Neural cell (in vitro differentiated cells): ENCODE measurements at regions not wholly inside any gene's neighbourhood (a gene's known extent, or its start where the extent isn't known, plus 50 kb on each side); places are given as distances from the start of the nearest gene placed in this dataset.

Experiments
- H2AFZ ChIP-seq: fragments of 200-600, 300-800 bp; sonication (generic), shearing (Covaris generic); 2 replicates; pipeline ENCODE4 v1.6.0; 2014; ENCODE audit warnings: low read depth, mild to moderate bottlenecking, antibody characterized with exemption, low read length, moderate library complexity
- H3F3A ChIP-seq: fragments of 200-600 bp; shearing (Covaris generic); 2 replicates; pipeline ENCODE4 v1.6.1; 2016; ENCODE audit warnings: mild to moderate bottlenecking, moderate library complexity, mixed read lengths, antibody characterized with exemption, low read length; ENCODE audit not compliant: insufficient read depth, poor library complexity, severe bottlenecking
- H3K27ac ChIP-seq: fragments of 200-600, 300-800 bp; sonication (generic), shearing (Covaris generic); 2 replicates; pipeline ENCODE4 v1.5.1; 2014; ENCODE audit warnings: mild to moderate bottlenecking, low read length, moderate library complexity
- H3K27me3 ChIP-seq: fragments of 300-800, 200-600 bp; sonication (generic), shearing (Covaris generic); 2 replicates; pipeline ENCODE4 v1.6.0; 2014; ENCODE audit warnings: mild to moderate bottlenecking, low read depth, low read length, moderate library complexity; ENCODE audit not compliant: insufficient read depth
- H3K36me3 ChIP-seq: fragments of 300-800, 200-600 bp; sonication (generic), shearing (Covaris generic); 2 replicates; pipeline ENCODE4 v1.5.1; 2014; ENCODE audit warnings: mild to moderate bottlenecking, antibody characterized with exemption, low read length, moderate library complexity; ENCODE audit not compliant: insufficient read depth
- H3K4me2 ChIP-seq: fragments of 300-800, 200-600 bp; sonication (generic), shearing (Covaris generic); 2 replicates; pipeline ENCODE4 v1.6.0; 2014; ENCODE audit warnings: mild to moderate bottlenecking, low read length
- H3K4me3 ChIP-seq: fragments of 300-800, 200-600 bp; sonication (generic), shearing (Covaris generic); 2 replicates; pipeline ENCODE4 v1.5.1; 2014; ENCODE audit warnings: mild to moderate bottlenecking, low read length, moderate library complexity
- H3K79me2 ChIP-seq: fragments of 200-600 bp; shearing (Covaris generic); replicated peaks from 2 replicates; pipeline ENCODE4 v1.6.0; 2014; ENCODE audit warnings: mild to moderate bottlenecking, low read length, moderate library complexity; ENCODE audit not compliant: insufficient read depth
- H3K9ac ChIP-seq: fragments of 300-800, 200-600 bp; sonication (generic), shearing (Covaris generic); 2 replicates; pipeline ENCODE4 v1.6.1; 2016; ENCODE audit warnings: mild to moderate bottlenecking, low read length, mixed read lengths
- H3K9me2 ChIP-seq: fragments of 200-600 bp; shearing (Covaris generic); 2 replicates; pipeline ENCODE4 v1.6.1; 2016; ENCODE audit warnings: mild to moderate bottlenecking, low read length, mixed read lengths; ENCODE audit not compliant: insufficient read depth
- H3K9me3 ChIP-seq: fragments of 200-600, 300-800 bp; sonication (generic), shearing (Covaris generic); 2 replicates; pipeline ENCODE4 v1.6.1; 2016; ENCODE audit warnings: mild to moderate bottlenecking, mixed run types, low read length, moderate library complexity, mixed read lengths
- H4K20me1 ChIP-seq: fragments of 200-600 bp; shearing (Covaris generic); 2 replicates; pipeline ENCODE4 v1.6.1; 2016; ENCODE audit warnings: mild to moderate bottlenecking, mixed run types; ENCODE audit not compliant: insufficient read depth
- CTCF ChIP-seq: fragments of 450-650 bp; IDR thresholded peaks from 2 replicates; pipeline ENCODE4 v1.5.1; 2014; ENCODE audit warnings: antibody characterized with exemption, mild to moderate bottlenecking, moderate library complexity; ENCODE audit not compliant: poor library complexity, severe bottlenecking
- EP300 ChIP-seq: fragments of 450-650 bp; conservative IDR thresholded peaks from 2 replicates; pipeline ENCODE4 v1.6.1; 2014; ENCODE audit warnings: antibody characterized with exemption, mild to moderate bottlenecking, moderate library complexity; ENCODE audit not compliant: poor library complexity, severe bottlenecking
- EZH2 ChIP-seq: fragments of 200-600, 300-800 bp; shearing (Covaris generic), sonication (generic); IDR thresholded peaks from 2 replicates; pipeline ENCODE4 v1.6.1; 2014; ENCODE audit warnings: antibody characterized with exemption, low read length, borderline replicate concordance, mild to moderate bottlenecking; ENCODE audit not compliant: insufficient read depth, poor library complexity, severe bottlenecking
- MXI1 ChIP-seq: fragments of 450-650 bp; conservative IDR thresholded peaks from 2 replicates; pipeline ENCODE4 v1.6.1; 2014; ENCODE audit warnings: antibody characterized with exemption, mild to moderate bottlenecking; ENCODE audit not compliant: poor library complexity, severe bottlenecking
- POLR2AphosphoS5 ChIP-seq: IDR thresholded peaks from 2 replicates; pipeline ENCODE4 v1.6.1; 2012
- RAD21 ChIP-seq: fragments of 450-650 bp; conservative IDR thresholded peaks from 2 replicates; pipeline ENCODE4 v1.6.1; 2014; ENCODE audit warnings: antibody characterized with exemption, mild to moderate bottlenecking, moderate library complexity
- REST ChIP-seq: IDR thresholded peaks from 2 replicates; pipeline ENCODE4 v1.6.1; 2012; ENCODE audit warnings: borderline replicate concordance
- SMC3 ChIP-seq: fragments of 450-650 bp; conservative IDR thresholded peaks from 2 replicates; pipeline ENCODE4 v1.6.1; 2014; ENCODE audit warnings: antibody characterized with exemption, mild to moderate bottlenecking, moderate library complexity; ENCODE audit not compliant: poor library complexity
- TAF1 ChIP-seq: IDR thresholded peaks from 2 replicates; pipeline ENCODE4 v1.6.1; 2012; ENCODE audit warnings: low read depth

- TF ChIP-seq EZH2 (no peak), RAD21 (no peak), EP300 (no peak), POLR2AphosphoS5 (no peak), MXI1 (no peak), TAF1 (no peak)
- Histone ChIP-seq H3K9ac (no peak overlapping the region), H4K20me1 (no peaks in the 10 kb centered on the region), H3K4me3 (no peak overlapping the region), H3K27ac (no peak overlapping the region), H3K9me2 (no peaks in the 10 kb centered on the region), H3K27me3 (no peaks in the 10 kb centered on the region), H2AFZ (no peak overlapping the region), H3K4me2 (no peak overlapping the region), H3K36me3 (no peaks in the 10 kb centered on the region), H3K9me3 (no peaks in the 10 kb centered on the region), H3K79me2 (no peaks in the 10 kb centered on the region), H3F3A (no peaks in the 10 kb centered on the region)
Measured at GRCh38 chr5:21644032-21644431, 1209.1 kb downstream of the CDH12 start.

- TF ChIP-seq POLR2AphosphoS5 (no peak), CTCF (no peak), EP300 (no peak), REST (no peak), SMC3 (no peak), EZH2 (no peak), RAD21 (no peak), MXI1 (no peak)
- no peaks in the 10 kb centered on the region for H3K27me3 ChIP-seq
- H3K27ac ChIP-seq = no peak overlapping the region
- no peaks in the 10 kb centered on the region for H4K20me1 ChIP-seq
- H3F3A ChIP-seq = no peaks in the 10 kb centered on the region
- no peaks in the 10 kb centered on the region for H3K9me2 ChIP-seq
- H2AFZ ChIP-seq = no peak overlapping the region
- H3K9me3 ChIP-seq = no peaks in the 10 kb centered on the region
- H3K9ac ChIP-seq = no peak overlapping the region
- H3K4me2 ChIP-seq = no peak overlapping the region
- no peak overlapping the region for H3K4me3 ChIP-seq
- H3K79me2 ChIP-seq = no peaks in the 10 kb centered on the region
- H3K36me3 ChIP-seq = no peaks in the 10 kb centered on the region
Measured at GRCh38 chr5:21642312-21642711, 1210.8 kb downstream of the CDH12 start.

GRCh38 chr5:21623831-21624230 is 1229.3 kb downstream of the CDH12 start:
- no peak for TF ChIP-seq CTCF
- no peak for TF ChIP-seq TAF1
- no peak for TF ChIP-seq RAD21
- TF ChIP-seq POLR2AphosphoS5 = no peak
- TF ChIP-seq SMC3 = no peak
- no peak for TF ChIP-seq EP300
- no peak for TF ChIP-seq EZH2
- TF ChIP-seq MXI1 = no peak
- no peak for TF ChIP-seq REST
- no peak overlapping the region for H3K9ac ChIP-seq
- no peaks in the 10 kb centered on the region for H3K9me2 ChIP-seq

More at GRCh38 chr5:21623831-21624230, 1229.3 kb downstream of the CDH12 start:
- Histone ChIP-seq H3F3A (no peaks in the 10 kb centered on the region), H3K27ac (no peak overlapping the region), H3K27me3 (no peaks in the 10 kb centered on the region), H2AFZ (no peak overlapping the region), H3K9me3 (no peaks in the 10 kb centered on the region), H3K36me3 (no peaks in the 10 kb centered on the region), H4K20me1 (no peaks in the 10 kb centered on the region), H3K4me3 (no peak overlapping the region), H3K4me2 (no peak overlapping the region), H3K79me2 (no peaks in the 10 kb centered on the region)
